Ovary (tissue), 3 donors: ENCODE measurements at regions not wholly inside any gene's neighbourhood (a gene's known extent, or its start where the extent isn't known, plus 50 kb on each side); places are given as distances from the start of the nearest gene placed in this dataset.

Source experiments
- CTCF ChIP-seq, 3 donors: fragments of 450-650 bp in 2 of 3; fragments of 200-600 bp in 1 of 3; IDR thresholded peaks; one replicate each; pipeline versions ENCODE4 v1.5.1 to v1.8.0; 2016 to 2022; ENCODE audit warnings: antibody characterized with exemption in 3 of 3, mild to moderate bottlenecking in 1 of 3
- EP300 ChIP-seq: sonication (generic); formaldehyde crosslinking; IDR thresholded peaks from one replicate; pipeline ENCODE4 v1.6.1; 2017; ENCODE audit warnings: antibody characterized with exemption
- POLR2A ChIP-seq: fragments of 450-650 bp; IDR thresholded peaks from one replicate; pipeline ENCODE4 v1.6.1; 2017; ENCODE audit warnings: antibody characterized with exemption, mild to moderate bottlenecking, moderate library complexity
- donor health status: DM: no; HTN: no; CAD: no.

GRCh38 chr5:3149899-3150298 lies 398.4 kb upstream of the IRX2 start:
- TF ChIP-seq CTCF (IDR thresholded peaks at IDR 0.05), result no peak
- no peak for TF ChIP-seq POLR2A
- TF ChIP-seq EP300, result no peak
